HG03457 (cell line): ENCODE measurements at regions not wholly inside any gene's neighbourhood (a gene's known extent, or its start where the extent isn't known, plus 50 kb on each side); places are given as distances from the start of the nearest gene placed in this dataset.
"Not testable (repeated sequence)": the region's sequence is repeated elsewhere in the genome, so short reads cannot be mapped to it uniquely, and the experiment has no call there.

Experiments used
- ATAC-seq: cut with Tn5 transposase; IDR thresholded peaks from one replicate; pipeline ENCODE4 v1.9.1; 2021; ENCODE audit warnings: moderate number of reproducible peaks; ENCODE audit not compliant: unreplicated experiment

GRCh38 chrX:130550351-130550750 lies 148.6 kb downstream of the RBMX2 start:
- ATAC-seq, result no peak

GRCh38 chrX:130552444-130553073 lies 150.8 kb downstream of the RBMX2 start:
- ATAC-seq, result peak; percentile 87

- no peak for ATAC-seq
Measured at GRCh38 chrX:130555341-130555740, 153.6 kb downstream of the RBMX2 start.

- no peak for ATAC-seq
Measured at GRCh38 chrX:130555757-130556156, 154.0 kb downstream of the RBMX2 start.

GRCh38 chrX:130556951-130557350 lies 155.2 kb downstream of the RBMX2 start:
- no peak for ATAC-seq

- no peak for ATAC-seq
Measured at GRCh38 chrX:130560544-130560943, 158.8 kb downstream of the RBMX2 start.

- no peak for ATAC-seq
Measured at GRCh38 chrX:130561930-130562329, 160.1 kb downstream of the RBMX2 start.

GRCh38 chrX:130563476-130563875 lies 161.7 kb downstream of the RBMX2 start:
- ATAC-seq, result peak; percentile 82

- ATAC-seq, result no peak
Measured at GRCh38 chrX:130566028-130566683, 164.4 kb downstream of the RBMX2 start.

- ATAC-seq, result not testable (repeated sequence)
Measured at GRCh38 chrX:130573030-130573429, 171.2 kb downstream of the RBMX2 start.
